Spleen (tissue), 11 donors: ENCODE measurements at regions not wholly inside any gene's neighbourhood (a gene's known extent, or its start where the extent isn't known, plus 50 kb on each side); places are given as distances from the start of the nearest gene placed in this dataset.
A peak's percentile ranks its signal among the peaks of the same experiment; 100 is the strongest.

ENCODE experiments used
- DNase-seq: peaks from one replicate; pipeline ENCODE4 v3.0.0-alpha.2; 2020
- H3K27ac ChIP-seq, 8 donors: fragments of 200-600 bp; sonication (generic) in 7 of 8; 1 replicate in 4 of 8; 2 replicates in 4 of 8; pipeline versions ENCODE4 v1.5.0 to v1.8.0; 2016 to 2021; ENCODE audit warnings: inconsistent platforms in 4 of 8, mild to moderate bottlenecking in 4 of 8, moderate library complexity in 1 of 8
- H3K27me3 ChIP-seq, 7 donors: fragments of 200-600 bp; sonication (generic) in 6 of 7; replicated peaks in 1 of 7; 1 replicate in 4 of 7; 2 replicates in 3 of 7; pipeline versions ENCODE4 v1.5.0 to v1.8.0; 2016 to 2021; ENCODE audit warnings: inconsistent platforms in 3 of 7, mild to moderate bottlenecking in 1 of 7
- H3K36me3 ChIP-seq, 6 donors: fragments of 200-600 bp; sonication (generic) in 5 of 6; 1 replicate in 4 of 6; 2 replicates in 2 of 6; pipeline versions ENCODE4 v1.5.0 to v1.8.0; 2016 to 2021; ENCODE audit warnings: inconsistent platforms in 2 of 6
- H3K4me1 ChIP-seq, 6 donors: fragments of 200-600 bp; sonication (generic) in 5 of 6; 1 replicate in 3 of 6; 2 replicates in 3 of 6; pipeline versions ENCODE4 v1.5.0 to v1.8.0; 2016 to 2021; ENCODE audit warnings: inconsistent platforms in 3 of 6
- H3K4me3 ChIP-seq, 8 donors: fragments of 200-600 bp; sonication (generic) in 7 of 8; 1 replicate in 4 of 8; 2 replicates in 4 of 8; pipeline versions ENCODE4 v1.5.0 to v1.8.0; 2016 to 2021; ENCODE audit warnings: inconsistent platforms in 4 of 8, mild to moderate bottlenecking in 4 of 8, moderate library complexity in 2 of 8
- H3K9me3 ChIP-seq, 8 donors: fragments of 200-600 bp; sonication (generic) in 7 of 8; 1 replicate in 4 of 8; 2 replicates in 4 of 8; pipeline versions ENCODE4 v1.5.0 to v1.8.0; 2016 to 2021; ENCODE audit warnings: inconsistent platforms in 4 of 8
- POLR2A ChIP-seq, 3 donors: fragments of 450-650 bp; IDR thresholded peaks; one replicate each; pipeline ENCODE4 v1.5.1; 2017; ENCODE audit warnings: antibody characterized with exemption in 3 of 3, mild to moderate bottlenecking in 1 of 3
- POLR2AphosphoS5 ChIP-seq, 3 donors: sonication (generic); formaldehyde crosslinking; IDR thresholded peaks; one replicate each; pipeline ENCODE4 v1.5.1; 2017; ENCODE audit warnings: antibody characterized with exemption in 3 of 3
- WGBS, 5 donors: extraction: QIAGEN DNeasy Blood & Tissue Kit in 3 of 5; methylation state at CpG; one replicate each; pipeline versions ENCODE4 v1.1.5 to v1.1.7; 2013 to 2018; 5-methylcytosine and 5-hydroxymethylcytosine counted together
- intact Hi-C: fragments of 100-400 bp; cut with DNase I; formaldehyde crosslinking; loops from one replicate; pipeline ENCODE4 v1.15.0; 2023; ENCODE audit warnings: low total_unique reads
- TF ChIP-seq, protein P1 (sequence below), 11 experiments: fragments of 200-600 bp in 7 of 11; fragments of 450-650 bp in 4 of 11; sonication (generic) in 4 of 11; IDR thresholded peaks in 8 of 11; conservative IDR thresholded peaks in 3 of 11; 1 replicate in 7 of 11; 2 replicates in 4 of 11; pipeline versions ENCODE4 v1.4.0 to v1.8.0; 2016 to 2021; ENCODE audit warnings: antibody characterized with exemption in 11 of 11, inconsistent platforms in 4 of 11, mild to moderate bottlenecking in 1 of 11
- donor health status: healthy with polysubstance abuse.
- donor health status: DM: no; HTN: no; CAD: no; lungs with moderate emphysema.
- donor health status: DM: no; HTN: no; CAD: no.
- donor health status: Bipolar disorder and iron deficiency.
- donor health status: healthy.
- donor health status: DM: no; HTN: no; CAD: no.
- donor health status: DM: yes; HTN: yes; CAD: no.

DNA sequence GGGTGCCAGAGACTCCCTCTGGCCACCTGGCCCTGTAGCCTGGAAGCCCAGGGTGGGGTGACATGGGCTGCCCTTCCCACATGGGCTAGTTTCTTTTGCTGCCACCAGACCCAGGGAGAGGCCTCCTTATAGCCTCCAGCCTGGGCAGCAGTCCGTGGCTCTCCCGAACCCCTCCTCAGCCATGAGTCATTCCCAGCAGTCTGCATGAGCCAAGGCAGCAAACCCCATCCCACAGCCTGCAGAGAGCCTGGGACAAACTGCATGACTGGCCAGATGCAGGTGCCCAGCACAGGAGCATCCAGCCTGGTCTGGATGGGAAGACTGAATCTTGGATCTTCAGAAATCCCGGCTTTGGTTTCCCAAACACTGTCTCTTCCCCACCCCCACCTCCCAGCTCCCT, 75.7 kb downstream of the MRPL14 start:
- no peaks in the 10 kb centered on the region for H3K36me3 ChIP-seq
- intact Hi-C loops, result no loop called here
- 83 to 97% (median 90%) methylated on average over 2 to 3 of the region's 3 CpGs for WGBS, 5 donors
- no peak for DNase-seq
- TF ChIP-seq POLR2AphosphoS5 (IDR thresholded peaks at IDR 0.05) (no peak), POLR2A (IDR thresholded peaks at IDR 0.05) (no peak)
- TF ChIP-seq, protein P1, sequence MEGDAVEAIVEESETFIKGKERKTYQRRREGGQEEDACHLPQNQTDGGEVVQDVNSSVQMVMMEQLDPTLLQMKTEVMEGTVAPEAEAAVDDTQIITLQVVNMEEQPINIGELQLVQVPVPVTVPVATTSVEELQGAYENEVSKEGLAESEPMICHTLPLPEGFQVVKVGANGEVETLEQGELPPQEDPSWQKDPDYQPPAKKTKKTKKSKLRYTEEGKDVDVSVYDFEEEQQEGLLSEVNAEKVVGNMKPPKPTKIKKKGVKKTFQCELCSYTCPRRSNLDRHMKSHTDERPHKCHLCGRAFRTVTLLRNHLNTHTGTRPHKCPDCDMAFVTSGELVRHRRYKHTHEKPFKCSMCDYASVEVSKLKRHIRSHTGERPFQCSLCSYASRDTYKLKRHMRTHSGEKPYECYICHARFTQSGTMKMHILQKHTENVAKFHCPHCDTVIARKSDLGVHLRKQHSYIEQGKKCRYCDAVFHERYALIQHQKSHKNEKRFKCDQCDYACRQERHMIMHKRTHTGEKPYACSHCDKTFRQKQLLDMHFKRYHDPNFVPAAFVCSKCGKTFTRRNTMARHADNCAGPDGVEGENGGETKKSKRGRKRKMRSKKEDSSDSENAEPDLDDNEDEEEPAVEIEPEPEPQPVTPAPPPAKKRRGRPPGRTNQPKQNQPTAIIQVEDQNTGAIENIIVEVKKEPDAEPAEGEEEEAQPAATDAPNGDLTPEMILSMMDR (IDR thresholded peaks at IDR 0.05 in 8 of 11, conservative IDR thresholded peaks at IDR 0.05 in 3 of 11), result no peak
- H3K4me1 ChIP-seq, result peaks cover 0 to 35% (median 16%) of the 10 kb centered on the region in 6 donors
- no peak overlapping the region for H3K27ac ChIP-seq
- no peaks in the 10 kb centered on the region for H3K9me3 ChIP-seq
- H3K27me3 ChIP-seq, result no peaks in the 10 kb centered on the region
- H3K4me3 ChIP-seq, result no peak overlapping the region

DNA sequence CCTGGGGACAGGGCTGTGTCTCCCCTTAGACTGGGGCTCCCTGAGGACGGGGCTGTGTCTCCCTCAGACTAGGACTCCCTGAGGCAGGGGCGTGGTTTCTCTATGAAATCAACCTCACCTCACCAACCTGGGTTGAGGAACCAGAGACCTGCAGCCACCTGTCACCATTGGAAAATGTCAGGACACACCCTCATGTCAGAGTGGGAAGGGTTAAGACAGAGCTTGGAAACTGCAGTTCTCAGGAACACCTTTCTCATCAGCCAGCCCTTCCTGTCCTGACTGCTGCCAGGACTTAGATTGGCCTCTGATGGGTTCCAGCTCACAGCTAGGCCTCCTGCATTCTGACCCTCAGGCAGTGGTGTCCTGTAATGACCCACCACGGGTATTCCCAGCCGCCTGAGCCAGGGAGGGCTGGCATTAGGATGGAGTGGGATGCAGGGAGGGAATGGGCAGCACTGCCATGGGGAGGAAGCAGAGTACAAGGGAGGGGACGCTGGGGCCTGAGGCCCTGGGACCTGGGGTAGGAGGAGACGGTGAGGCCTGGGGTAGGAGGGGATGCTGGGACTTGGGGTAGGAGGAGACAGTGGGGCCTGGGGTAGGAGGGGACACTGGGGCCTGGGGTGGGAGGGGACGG, 76.3 kb downstream of the MRPL14 start:
- Histone ChIP-seq H3K9me3 (no peaks in the 10 kb centered on the region), H3K4me1 (peaks cover 0 to 34% (median 16%) of the 10 kb centered on the region in 6 donors), H3K27me3 (no peaks in the 10 kb centered on the region), H3K27ac (no peak overlapping the region), H3K4me3 (no peak overlapping the region), H3K36me3 (no peaks in the 10 kb centered on the region)
- WGBS, 5 donors, result 75 to 82% (median 76%) methylated on average over 6 to 7 of the region's 7 CpGs
- peak; percentile 62 for DNase-seq
- TF ChIP-seq, protein P1 (IDR thresholded peaks at IDR 0.05 in 8 of 11, conservative IDR thresholded peaks at IDR 0.05 in 3 of 11), result no peak
- TF ChIP-seq POLR2AphosphoS5 (IDR thresholded peaks at IDR 0.05) (no peak), POLR2A (IDR thresholded peaks at IDR 0.05) (no peak)
- intact Hi-C loops, result no loop called here

DNA sequence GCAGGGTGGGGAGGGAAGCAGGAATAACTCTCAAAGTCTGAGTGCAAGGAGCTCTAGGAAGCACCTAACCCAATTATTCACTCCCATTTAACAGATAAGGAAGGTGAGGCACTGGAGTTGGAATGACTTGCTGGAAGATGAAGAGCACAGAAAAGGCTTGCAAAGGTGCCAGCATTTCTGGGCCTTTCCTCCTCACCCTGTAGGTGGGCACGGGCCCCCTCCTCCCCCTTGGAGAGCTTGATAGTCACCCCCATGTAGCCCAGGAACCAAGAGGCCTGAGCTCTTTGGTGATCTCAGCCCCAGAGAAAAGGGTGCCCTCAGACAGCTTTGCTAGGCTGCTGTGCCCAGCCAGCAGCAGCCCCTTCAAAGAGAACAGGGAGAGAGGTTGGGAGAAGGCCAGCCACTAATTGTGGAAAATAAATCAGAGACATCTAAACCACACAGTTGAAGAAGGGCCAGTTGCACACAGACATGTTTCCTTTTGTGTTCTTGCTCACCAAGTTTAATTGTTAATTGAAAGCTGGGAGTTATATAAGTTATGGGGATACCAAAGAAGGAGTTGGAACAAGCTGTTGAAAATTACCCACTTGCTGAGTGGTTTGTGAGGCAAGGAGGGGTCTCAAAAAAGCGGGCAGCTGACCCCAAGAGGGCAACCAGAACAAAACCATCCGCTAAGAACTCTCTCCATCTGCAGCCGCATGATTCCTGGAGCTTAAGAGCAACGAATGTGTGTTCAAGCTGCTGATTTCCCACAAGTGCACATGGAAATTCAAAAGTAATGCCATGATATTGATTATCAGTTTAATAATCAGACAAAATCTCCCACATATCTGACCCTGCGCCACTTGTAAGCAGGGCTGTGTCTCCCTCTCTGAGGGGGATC, 77.0 kb downstream of the MRPL14 start:
- WGBS, 5 donors, result 71 to 88% (median 80%) methylated on average over 6 of the region's 6 CpGs
- Histone ChIP-seq H3K9me3 (no peaks in the 10 kb centered on the region), H3K27me3 (no peaks in the 10 kb centered on the region), H3K4me3 (no peak overlapping the region), H3K27ac (no peak overlapping the region), H3K36me3 (no peaks in the 10 kb centered on the region), H3K4me1 (peaks cover 0 to 31% (median 16%) of the 10 kb centered on the region in 6 donors)
- no peak for TF ChIP-seq POLR2AphosphoS5 (IDR thresholded peaks at IDR 0.05)
- TF ChIP-seq POLR2A (IDR thresholded peaks at IDR 0.05), result no peak
- TF ChIP-seq, protein P1 (IDR thresholded peaks at IDR 0.05 in 8 of 11, conservative IDR thresholded peaks at IDR 0.05 in 3 of 11), result no peak
- DNase-seq, result peak; percentile 20
- intact Hi-C loops, result no loop called here
